C4-2B (cell line): ENCODE measurements at regions not wholly inside any gene's neighbourhood (a gene's known extent, or its start where the extent isn't known, plus 50 kb on each side); places are given as distances from the start of the nearest gene placed in this dataset.

Experiments
- ZFX ChIP-seq: fragments of 450-650 bp; IDR thresholded peaks from 2 replicates; pipeline ENCODE4 v1.6.1; 2017
- TF ChIP-seq, protein P1 (sequence below): fragments of 450-650 bp; conservative IDR thresholded peaks from 2 replicates; pipeline ENCODE4 v1.5.1; 2017; ENCODE audit warnings: mild to moderate bottlenecking

GRCh38 chr4:18508786-18509185, 487.2 kb upstream of the LCORL start:
- TF ChIP-seq, protein P1, sequence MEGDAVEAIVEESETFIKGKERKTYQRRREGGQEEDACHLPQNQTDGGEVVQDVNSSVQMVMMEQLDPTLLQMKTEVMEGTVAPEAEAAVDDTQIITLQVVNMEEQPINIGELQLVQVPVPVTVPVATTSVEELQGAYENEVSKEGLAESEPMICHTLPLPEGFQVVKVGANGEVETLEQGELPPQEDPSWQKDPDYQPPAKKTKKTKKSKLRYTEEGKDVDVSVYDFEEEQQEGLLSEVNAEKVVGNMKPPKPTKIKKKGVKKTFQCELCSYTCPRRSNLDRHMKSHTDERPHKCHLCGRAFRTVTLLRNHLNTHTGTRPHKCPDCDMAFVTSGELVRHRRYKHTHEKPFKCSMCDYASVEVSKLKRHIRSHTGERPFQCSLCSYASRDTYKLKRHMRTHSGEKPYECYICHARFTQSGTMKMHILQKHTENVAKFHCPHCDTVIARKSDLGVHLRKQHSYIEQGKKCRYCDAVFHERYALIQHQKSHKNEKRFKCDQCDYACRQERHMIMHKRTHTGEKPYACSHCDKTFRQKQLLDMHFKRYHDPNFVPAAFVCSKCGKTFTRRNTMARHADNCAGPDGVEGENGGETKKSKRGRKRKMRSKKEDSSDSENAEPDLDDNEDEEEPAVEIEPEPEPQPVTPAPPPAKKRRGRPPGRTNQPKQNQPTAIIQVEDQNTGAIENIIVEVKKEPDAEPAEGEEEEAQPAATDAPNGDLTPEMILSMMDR, result no peak
- no peak for TF ChIP-seq ZFX
